ENCODE measurements at regions not wholly inside any gene's neighbourhood (a gene's known extent, or its start where the extent isn't known, plus 50 kb on each side); places are given as distances from the start of the nearest gene placed in this dataset.

DNA sequence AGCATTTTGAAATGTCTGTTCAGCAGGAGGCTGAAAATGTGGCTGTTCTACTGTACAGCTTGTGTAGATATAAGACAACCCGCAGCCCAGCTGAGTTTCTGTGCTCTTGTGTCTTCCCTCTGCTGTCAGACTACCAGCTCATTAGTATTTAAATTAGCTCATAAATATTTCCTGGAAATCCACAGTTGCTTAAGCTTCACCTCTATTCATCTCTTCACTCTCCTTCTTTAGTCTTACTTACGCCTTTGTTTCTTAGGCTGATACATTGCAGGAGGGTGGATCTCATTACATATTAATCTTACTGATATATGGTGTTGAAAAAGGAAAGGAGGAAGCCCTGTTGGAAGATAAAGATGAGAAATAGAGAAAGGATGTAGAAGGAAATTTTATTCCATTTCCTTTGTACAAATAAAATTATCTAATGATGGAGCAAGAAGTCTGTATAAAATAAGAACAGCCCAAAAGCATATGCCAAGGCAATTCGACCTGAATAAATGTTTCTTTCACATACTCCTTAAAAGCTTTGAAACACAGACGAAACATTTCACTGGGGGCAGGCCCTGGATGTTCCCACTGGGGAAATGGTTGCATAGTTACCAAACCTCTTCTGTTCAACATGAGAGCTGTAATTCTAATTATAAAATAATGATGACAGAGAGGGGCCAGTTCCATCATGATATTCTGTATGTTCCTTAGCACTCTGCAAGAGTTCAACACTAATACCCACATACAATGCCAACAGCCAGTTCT, 111.8 kb upstream of the APC start:
- no peak overlapping the region for H3K4me3 ChIP-seq
- TF ChIP-seq POLR2A (IDR thresholded peaks at IDR 0.05) (no peak), EP300 (IDR thresholded peaks at IDR 0.05) (no peak), CTCF (IDR thresholded peaks at IDR 0.05) (no peak)
- no peaks in the 10 kb centered on the region for H3K27me3 ChIP-seq
- DNase-seq (ENCODE audit: low spot score in 2 of 2): no peak
- no peaks in the 10 kb centered on the region for H3K36me3 ChIP-seq
- H3K27ac ChIP-seq: no peak overlapping the region
- WGBS, 2 donors: 54 to 55% methylated on average over 4 of the region's 4 CpGs
- peaks cover 0 to 8% (median 0%) of the 10 kb centered on the region in 4 donors for H3K4me1 ChIP-seq
- H3K9me3 ChIP-seq: no peaks in the 10 kb centered on the region

DNA sequence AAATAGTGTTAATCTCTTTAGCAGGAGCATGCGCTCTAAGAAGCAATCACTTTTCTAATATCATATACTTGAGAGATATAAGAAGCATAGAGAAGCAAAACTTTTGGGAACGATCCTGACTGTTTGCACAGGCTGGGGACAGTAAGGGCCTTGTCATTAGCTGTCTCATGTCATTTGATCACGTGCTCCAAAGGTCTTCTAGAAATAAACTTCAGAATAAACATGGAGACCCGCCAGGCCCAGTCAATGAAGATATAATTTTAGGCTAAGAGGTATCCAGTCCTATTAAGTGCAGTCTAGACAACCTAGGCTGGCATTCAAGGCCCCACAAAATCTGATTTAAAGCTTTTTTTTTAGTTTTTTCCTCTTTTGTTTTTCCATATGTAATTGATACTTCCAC, 111.0 kb upstream of the APC start:
- Histone ChIP-seq H3K36me3 (no peaks in the 10 kb centered on the region), H3K9me3 (no peaks in the 10 kb centered on the region), H3K27me3 (no peaks in the 10 kb centered on the region), H3K27ac (no peak overlapping the region), H3K4me3 (no peak overlapping the region), H3K4me1 (peaks cover 0 to 8% (median 0%) of the 10 kb centered on the region in 4 donors)
- WGBS, 2 donors: 68% methylated on average over 4 of the region's 4 CpGs
- DNase-seq (ENCODE audit: low spot score in 2 of 2): no peak
- TF ChIP-seq POLR2A (IDR thresholded peaks at IDR 0.05) (no peak), CTCF (IDR thresholded peaks at IDR 0.05) (no peak), EP300 (IDR thresholded peaks at IDR 0.05) (no peak)

DNA sequence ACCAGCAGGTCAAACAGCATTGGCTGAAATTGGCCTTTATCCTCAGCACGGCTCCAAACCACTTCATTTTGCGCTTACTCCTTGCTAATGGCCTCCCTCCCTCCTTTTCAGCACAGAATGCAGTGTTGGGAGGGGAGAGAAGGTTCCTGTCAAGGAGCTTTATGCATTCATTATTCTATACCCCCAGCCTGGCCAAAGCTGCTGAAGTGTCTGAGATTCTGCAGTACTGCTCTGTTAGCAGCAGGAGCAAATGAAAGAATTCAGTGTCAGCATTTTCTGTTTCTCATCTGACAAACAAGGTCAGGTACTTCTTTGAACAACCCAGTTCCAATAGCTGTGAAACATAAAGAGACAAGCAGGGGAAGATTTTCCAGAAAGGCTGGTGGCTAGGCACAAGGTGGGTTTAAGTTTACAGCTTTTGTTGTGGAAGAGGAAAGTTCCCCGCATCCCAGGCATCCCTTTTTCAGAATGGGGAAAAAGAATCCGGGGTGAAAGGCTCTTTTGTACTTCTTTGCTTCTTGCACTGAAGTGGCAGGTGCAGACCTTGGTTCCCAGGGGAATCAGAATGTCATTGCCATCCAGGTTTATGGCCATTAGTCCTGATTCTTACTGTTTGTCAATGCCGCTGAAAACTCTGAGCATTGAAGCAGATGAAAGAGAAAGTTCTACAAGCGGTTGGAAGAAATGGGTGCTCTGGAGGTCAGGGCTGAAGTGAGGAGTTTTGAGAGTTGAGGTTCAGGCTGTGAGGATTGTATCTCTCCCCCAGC, 109.3 kb upstream of the APC start:
- H3K27ac ChIP-seq: no peak overlapping the region
- peaks cover 0 to 5% (median 0%) of the 10 kb centered on the region in 4 donors for H3K9me3 ChIP-seq
- 44 to 51% methylated on average over 6 of the region's 6 CpGs for WGBS, 2 donors
- peaks cover 0 to 8% (median 0%) of the 10 kb centered on the region in 4 donors for H3K4me1 ChIP-seq
- no peak overlapping the region for H3K4me3 ChIP-seq
- DNase-seq (ENCODE audit: low spot score in 2 of 2): no peak
- no peaks in the 10 kb centered on the region for H3K27me3 ChIP-seq
- no peak for TF ChIP-seq CTCF (IDR thresholded peaks at IDR 0.05)
- no peak for TF ChIP-seq POLR2A (IDR thresholded peaks at IDR 0.05)
- no peak for TF ChIP-seq EP300 (IDR thresholded peaks at IDR 0.05)
- no peaks in the 10 kb centered on the region for H3K36me3 ChIP-seq

DNA sequence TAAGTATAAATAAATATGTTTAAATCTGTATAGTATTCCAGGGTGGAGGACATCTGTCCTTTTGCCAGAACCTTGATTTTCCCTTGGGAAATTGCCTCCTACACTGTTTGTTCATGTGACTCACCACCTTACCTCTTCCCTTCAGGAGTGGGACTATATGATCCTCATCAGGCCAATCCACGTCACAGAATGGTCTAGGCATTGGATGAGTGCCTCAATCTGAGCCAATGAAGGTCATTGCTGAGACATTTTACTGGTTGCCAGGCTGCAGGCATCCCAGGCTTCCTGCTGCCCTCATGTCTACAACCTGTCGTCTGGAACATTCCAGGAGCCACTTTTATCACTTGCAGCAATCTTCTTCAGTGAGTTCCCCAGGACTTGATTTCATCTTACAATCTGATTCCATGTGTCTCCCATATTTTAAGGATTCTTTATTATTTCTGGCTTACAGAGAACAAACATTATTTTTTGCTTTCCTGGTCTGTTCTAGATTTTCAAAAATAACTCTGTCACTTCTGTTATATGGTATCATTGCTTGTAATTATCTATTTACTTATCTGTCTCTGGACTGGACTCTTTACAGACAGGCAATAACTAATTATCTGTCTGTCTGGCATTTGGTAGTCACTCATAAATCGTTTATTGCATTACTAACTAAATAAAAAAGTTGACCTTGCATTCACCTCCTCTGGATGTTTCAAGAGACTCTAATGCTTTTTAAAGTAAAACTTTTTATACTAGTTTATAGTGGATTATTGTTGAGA, 107.3 kb upstream of the APC start:
- no peaks in the 10 kb centered on the region for H3K36me3 ChIP-seq
- no peak for DNase-seq (ENCODE audit: low spot score in 2 of 2)
- no peaks in the 10 kb centered on the region for H3K27me3 ChIP-seq
- TF ChIP-seq CTCF (IDR thresholded peaks at IDR 0.05) (no peak), EP300 (IDR thresholded peaks at IDR 0.05) (no peak), POLR2A (IDR thresholded peaks at IDR 0.05) (no peak)
- H3K9me3 ChIP-seq: peaks cover 0 to 5% (median 0%) of the 10 kb centered on the region in 4 donors
- H3K27ac ChIP-seq: no peak overlapping the region
- peaks cover 0 to 8% (median 0%) of the 10 kb centered on the region in 4 donors for H3K4me1 ChIP-seq
- WGBS, 2 donors: 48 to 57% methylated on average over 3 of the region's 3 CpGs
- H3K4me3 ChIP-seq: no peak overlapping the region

Measured in tibial nerve (tissue), 4 donors.